HG03571 (cell line): ENCODE measurements at regions not wholly inside any gene's neighbourhood (a gene's known extent, or its start where the extent isn't known, plus 50 kb on each side); places are given as distances from the start of the nearest gene placed in this dataset.
"Not testable (repeated sequence)": the region's sequence is repeated elsewhere in the genome, so short reads cannot be mapped to it uniquely, and the experiment has no call there.

Source experiments
- ATAC-seq: cut with Tn5 transposase; IDR thresholded peaks from one replicate; pipeline ENCODE4 v1.9.1; 2021; ENCODE audit not compliant: unreplicated experiment

GRCh38 chr18:1270081-1270480 lies 365.4 kb downstream of the ADCYAP1 start:
- ATAC-seq: no peak

- ATAC-seq: no peak
Observed at GRCh38 chr18:1273469-1273868, 368.8 kb downstream of the ADCYAP1 start.

- no peak for ATAC-seq
Observed at GRCh38 chr18:1292167-1292566, 387.5 kb downstream of the ADCYAP1 start.

- no peak for ATAC-seq
Observed at GRCh38 chr18:1294229-1294628, 389.6 kb downstream of the ADCYAP1 start.

GRCh38 chr18:1296237-1296636 lies 391.6 kb downstream of the ADCYAP1 start:
- no peak for ATAC-seq

GRCh38 chr18:1302861-1303260 lies 398.2 kb downstream of the ADCYAP1 start:
- ATAC-seq: no peak

- no peak for ATAC-seq
Observed at GRCh38 chr18:1304392-1304992, 399.8 kb downstream of the ADCYAP1 start.

DNA sequence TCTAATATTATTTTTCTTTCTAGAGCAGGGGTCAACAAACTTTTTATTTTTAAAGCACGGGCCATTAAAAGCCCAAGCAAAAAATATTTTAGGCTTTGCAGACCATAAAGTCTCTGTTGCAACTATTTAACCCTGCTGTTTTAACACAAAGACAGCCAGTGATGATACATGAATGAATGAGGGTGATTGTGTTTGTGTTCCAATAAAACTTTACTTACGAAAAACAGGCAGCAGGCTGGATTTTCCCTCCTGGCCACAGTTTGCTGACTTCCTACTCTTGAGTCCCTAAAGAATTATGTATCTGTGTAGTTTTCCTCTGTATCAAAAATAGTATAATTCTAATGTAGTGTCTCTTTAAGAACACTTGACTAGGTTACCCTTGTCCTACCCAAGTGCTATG lies 402.0 kb downstream of the ADCYAP1 start:
- no peak for ATAC-seq

- no peak for ATAC-seq
Observed at GRCh38 chr18:1308686-1309085, 404.0 kb downstream of the ADCYAP1 start.

DNA sequence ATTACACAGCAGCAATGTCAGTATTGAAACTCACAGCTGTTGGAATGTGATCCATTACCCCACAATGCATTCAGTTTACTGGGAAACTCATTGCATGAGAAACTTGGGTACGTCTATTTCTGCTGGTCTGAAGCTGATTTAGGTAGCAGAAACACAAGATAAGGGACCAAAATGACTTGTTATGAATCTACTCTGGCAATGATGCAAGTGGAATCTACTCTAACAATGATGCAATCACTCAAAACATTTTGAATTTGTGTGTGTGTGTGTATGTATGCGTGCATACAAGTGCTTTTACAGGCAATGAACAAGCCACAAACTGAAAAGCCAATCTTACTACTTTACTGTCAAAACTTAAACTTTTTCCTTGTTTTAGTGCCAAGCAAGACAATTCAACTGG lies 406.7 kb downstream of the ADCYAP1 start:
- no peak for ATAC-seq

DNA sequence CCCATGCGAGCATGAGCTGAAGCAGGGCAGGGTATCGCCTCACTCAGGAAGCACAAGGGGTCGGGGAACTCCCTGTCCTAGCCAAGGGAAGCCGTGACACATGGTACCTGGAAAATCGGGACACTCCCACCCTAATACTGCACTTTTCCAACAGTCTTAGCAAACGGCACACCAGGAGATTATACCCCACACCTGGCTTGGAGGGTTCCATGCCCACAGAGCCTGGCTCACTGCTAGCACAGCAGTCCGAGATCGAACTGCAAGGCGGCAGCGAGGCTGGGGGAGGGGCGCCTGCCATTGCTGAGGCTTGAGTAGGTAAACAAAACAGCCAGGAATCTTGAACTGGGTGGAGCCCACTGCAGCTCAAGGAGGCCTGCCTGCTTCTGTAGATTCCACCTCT lies 430.7 kb downstream of the ADCYAP1 start:
- ATAC-seq: not testable (repeated sequence)

DNA sequence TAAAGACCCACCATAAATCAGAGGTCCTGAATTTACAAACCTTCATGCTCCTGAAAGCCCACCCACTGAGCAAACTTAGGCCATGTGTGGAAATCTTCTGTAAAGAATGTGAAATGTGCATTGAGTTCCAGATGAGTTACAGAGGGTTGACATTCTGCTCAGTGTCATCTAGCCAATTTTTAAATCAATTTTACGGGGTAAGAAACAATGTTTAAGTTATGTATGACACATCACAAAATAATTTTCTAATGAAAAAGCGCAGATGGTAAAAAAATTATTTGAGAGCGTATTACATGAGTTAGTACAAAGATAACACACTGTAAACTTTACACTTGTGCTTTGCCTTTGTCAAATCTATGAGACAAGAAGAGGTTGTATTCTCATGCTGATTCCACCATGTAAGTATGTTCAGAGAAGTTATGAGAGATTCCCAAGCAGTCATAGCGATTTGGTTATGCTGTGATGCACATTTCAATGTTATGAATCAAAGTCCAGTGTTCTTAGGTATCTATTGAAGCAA lies 446.3 kb downstream of the ADCYAP1 start:
- no peak for ATAC-seq

GRCh38 chr18:1353025-1353424 lies 448.4 kb downstream of the ADCYAP1 start:
- no peak for ATAC-seq

DNA sequence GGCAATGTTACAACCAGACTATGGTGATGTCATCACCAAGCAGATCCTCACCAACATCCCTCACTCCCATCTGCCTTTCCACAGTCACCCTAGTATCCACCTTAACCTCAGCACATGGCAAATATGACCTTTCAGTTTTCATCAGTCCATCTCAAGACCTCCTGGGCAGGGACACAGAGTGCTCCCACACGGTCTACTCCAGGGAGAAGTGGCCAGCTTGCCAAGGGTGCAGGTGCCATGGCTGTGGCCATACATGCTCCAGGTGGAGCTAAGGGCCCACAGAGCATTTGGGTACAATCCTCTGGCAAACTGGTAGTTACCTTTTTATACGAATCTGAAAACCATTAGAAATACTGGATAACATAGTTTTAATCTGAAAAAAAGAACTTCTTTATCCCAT lies 453.1 kb downstream of the ADCYAP1 start:
- no peak for ATAC-seq

DNA sequence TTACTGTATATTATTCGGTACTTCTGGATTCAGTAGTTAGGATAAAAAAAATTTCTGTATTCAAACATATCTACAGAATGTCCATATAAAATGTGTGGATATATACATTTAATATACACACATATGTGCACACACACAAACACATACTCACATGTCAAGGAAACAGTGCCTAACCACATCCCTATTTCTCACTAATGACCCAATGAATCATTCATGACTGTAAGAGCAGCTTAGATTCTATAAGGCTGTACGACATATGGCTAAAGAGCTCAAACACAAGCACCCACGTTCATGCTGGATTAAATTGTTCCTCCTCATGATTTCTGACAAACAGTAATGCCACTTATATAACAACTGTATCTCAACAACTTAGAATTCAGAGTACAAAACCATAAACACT lies 457.3 kb downstream of the ADCYAP1 start:
- no peak for ATAC-seq

DNA sequence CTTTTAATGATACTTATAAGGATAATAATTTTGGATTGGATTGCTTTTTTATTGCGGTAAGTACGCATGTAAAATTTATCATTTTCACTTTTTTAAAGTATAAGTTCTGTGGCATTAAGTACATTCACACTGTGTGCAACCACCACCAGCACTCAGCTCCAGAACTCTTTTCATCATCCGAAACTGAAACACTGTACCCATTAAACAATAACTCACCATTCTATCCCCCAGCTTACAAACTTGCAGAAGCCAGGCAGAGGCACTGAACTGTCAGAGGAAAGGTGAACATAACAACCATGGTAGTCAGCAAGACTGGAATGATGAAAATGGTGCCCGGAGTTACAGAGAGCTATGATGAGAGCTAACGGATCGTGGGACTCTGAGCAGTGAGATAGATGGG lies 465.9 kb downstream of the ADCYAP1 start:
- no peak for ATAC-seq

- no peak for ATAC-seq
Observed at GRCh38 chr18:1371724-1372123, 467.1 kb downstream of the ADCYAP1 start.

DNA sequence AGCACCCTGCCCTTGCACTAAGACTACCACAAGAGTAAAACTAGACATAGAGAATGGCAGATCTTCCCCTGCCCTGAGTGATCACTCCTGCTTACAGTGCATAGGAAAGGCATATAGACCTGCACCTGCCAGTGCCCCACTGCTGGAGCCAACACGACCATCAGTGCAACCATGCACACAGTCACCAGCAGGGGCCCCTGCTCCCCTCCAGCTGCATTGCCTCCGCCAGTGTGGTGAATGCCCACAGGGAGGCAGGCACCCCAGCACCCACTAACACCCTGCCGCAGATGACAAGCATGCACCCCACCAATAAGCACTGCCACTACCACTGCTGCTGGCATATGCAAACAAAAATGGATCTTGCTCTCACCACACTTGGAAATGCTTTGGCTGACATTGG lies 478.8 kb downstream of the ADCYAP1 start:
- no peak for ATAC-seq

GRCh38 chr18:1388468-1388867 lies 483.8 kb downstream of the ADCYAP1 start:
- not testable (repeated sequence) for ATAC-seq

DNA sequence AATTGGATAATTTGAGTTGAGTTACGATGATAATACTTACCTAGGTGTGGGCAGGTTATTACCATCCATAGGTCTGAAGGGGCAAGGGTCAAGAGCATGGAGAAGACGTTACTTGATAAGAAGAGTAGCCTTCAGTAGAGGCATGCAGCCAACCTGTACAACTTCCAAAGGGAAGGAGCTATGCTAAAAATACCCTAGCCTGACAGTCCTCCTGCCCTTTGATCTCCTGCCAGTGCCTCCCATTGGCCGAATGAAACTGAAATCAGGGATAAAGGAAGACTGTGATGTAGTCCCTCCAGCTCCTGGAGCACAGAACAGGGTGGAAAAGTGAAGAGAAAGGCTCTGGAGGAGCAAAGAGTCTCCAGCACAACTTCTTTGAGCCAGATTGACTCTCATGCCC lies 487.4 kb downstream of the ADCYAP1 start:
- ATAC-seq: no peak

DNA sequence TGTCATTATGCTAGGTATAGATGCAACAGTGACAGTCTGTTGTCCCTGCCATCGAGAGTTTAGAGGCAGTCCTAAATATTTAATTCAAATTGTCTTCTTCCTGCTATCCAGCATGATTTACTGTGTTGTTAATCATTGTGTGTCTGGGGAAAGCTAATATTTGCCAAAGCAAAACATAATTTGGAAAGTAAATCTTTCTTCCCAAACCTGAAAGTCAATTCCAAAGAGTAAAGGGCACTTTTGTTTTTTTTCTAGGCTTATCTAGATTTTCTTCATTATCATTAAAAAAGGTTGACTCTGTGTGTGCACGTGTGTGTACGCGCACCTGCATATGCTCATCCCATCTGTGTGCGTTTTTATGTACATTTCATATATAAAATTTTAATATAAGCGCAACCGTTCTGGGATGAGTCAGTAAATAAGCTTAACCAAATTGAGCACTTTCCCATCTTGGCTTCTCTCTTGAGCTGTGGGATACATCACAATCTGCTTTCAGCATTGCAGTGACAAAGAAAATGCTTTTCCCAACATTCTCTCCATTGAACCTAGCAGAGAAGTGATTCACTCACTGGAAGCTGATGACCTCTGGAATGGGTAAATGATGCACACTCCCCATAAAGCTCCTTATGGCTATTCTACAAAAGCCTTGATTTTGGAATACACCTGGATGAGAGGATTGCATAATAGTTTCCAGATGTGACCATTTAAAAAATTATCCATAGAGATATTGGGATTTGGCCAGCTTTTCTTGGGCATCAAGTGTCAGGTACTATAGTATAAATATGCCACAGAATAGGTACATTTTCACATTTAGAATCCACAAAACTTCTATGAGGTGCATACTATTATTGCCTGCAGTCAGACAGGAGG lies 488.4 kb downstream of the ADCYAP1 start:
- ATAC-seq: no peak

DNA sequence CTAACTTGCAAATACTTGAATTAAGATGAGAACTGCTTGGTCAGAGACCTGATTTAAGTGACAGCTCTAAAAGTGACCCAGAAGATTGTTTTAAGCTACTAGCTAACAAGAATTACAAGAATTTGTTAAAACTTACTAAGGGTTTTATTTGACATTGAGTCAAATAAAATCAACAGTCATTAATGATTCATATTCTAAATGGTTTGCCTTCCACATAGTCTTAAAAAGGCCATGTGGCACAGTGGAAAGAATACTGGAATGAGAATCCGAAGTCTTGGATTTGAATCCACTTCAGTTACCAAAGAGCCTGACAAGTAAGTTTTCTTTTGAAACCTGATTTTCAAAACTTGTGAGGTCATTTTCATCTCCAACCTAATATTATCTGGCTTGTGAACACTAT lies 489.3 kb downstream of the ADCYAP1 start:
- no peak for ATAC-seq
